ENCODE measurements at regions not wholly inside any gene's neighbourhood (a gene's known extent, or its start where the extent isn't known, plus 50 kb on each side); places are given as distances from the start of the nearest gene placed in this dataset.

GRCh38 chr5:5572976-5573797 lies 150.7 kb downstream of the ICE1 start:
- TF ChIP-seq YY1 (IDR thresholded peaks at IDR 0.05; ENCODE audit: low read depth) (no peak), ZBTB7A (IDR thresholded peaks at IDR 0.05; ENCODE audit: low read depth) (no peak), EP300 (IDR thresholded peaks at IDR 0.05; ENCODE audit: borderline replicate concordance) (no peak), REST (IDR thresholded peaks at IDR 0.05; ENCODE audit: low read depth) (no peak), EGR1 (IDR thresholded peaks at IDR 0.05) (no peak), TAF1 (IDR thresholded peaks at IDR 0.05; ENCODE audit: low read depth) (no peak), MAX (IDR thresholded peaks at IDR 0.05) (no peak), TEAD4 (IDR thresholded peaks at IDR 0.05) (no peak), CEBPB (IDR thresholded peaks at IDR 0.05) (no peak), RAD21 (IDR thresholded peaks at IDR 0.05; ENCODE audit: low read depth) (no peak)
